Tibial nerve (tissue), 4 donors: ENCODE measurements at regions not wholly inside any gene's neighbourhood (a gene's known extent, or its start where the extent isn't known, plus 50 kb on each side); places are given as distances from the start of the nearest gene placed in this dataset.

Experiments used
- DNase-seq, 2 donors: peaks; one replicate each; pipeline ENCODE4 v3.0.0-alpha.2; 2019; ENCODE audit warnings: low spot score in 2 of 2
- H3K27ac ChIP-seq, 4 donors: fragments of 200-600 bp; sonication (generic) in 3 of 4; one replicate each; pipeline ENCODE4 v1.5.1; 2017 to 2019; ENCODE audit warnings: mild to moderate bottlenecking in 1 of 4
- H3K27me3 ChIP-seq, 2 donors: fragments of 200-600 bp; sonication (generic) in 1 of 2; one replicate each; pipeline versions ENCODE4 v1.5.1 to v1.6.0; 2017 to 2019
- H3K36me3 ChIP-seq, 3 donors: fragments of 200-600 bp; sonication (generic); one replicate each; pipeline ENCODE4 v1.5.1; 2018 to 2019
- H3K4me1 ChIP-seq, 4 donors: fragments of 200-600 bp; sonication (generic) in 3 of 4; one replicate each; pipeline ENCODE4 v1.5.1; 2017 to 2019
- H3K4me3 ChIP-seq, 4 donors: fragments of 200-600 bp; sonication (generic) in 3 of 4; one replicate each; pipeline ENCODE4 v1.5.1; 2017 to 2019; ENCODE audit warnings: mild to moderate bottlenecking in 1 of 4, moderate library complexity in 1 of 4
- H3K9me3 ChIP-seq, 4 donors: fragments of 200-600 bp; sonication (generic) in 3 of 4; one replicate each; pipeline ENCODE4 v1.5.1; 2017 to 2019
- CTCF ChIP-seq, 5 experiments: fragments of 200-600 bp in 3 of 5; fragments of 450-650 bp in 2 of 5; sonication (generic) in 3 of 5; IDR thresholded peaks; one replicate each; pipeline ENCODE4 v1.5.1; 2016 to 2019; ENCODE audit warnings: antibody characterized with exemption in 5 of 5, mild to moderate bottlenecking in 3 of 5, moderate library complexity in 2 of 5
- EP300 ChIP-seq, 2 donors: sonication (generic); formaldehyde crosslinking; IDR thresholded peaks; one replicate each; pipeline ENCODE4 v1.6.1; 2017; ENCODE audit warnings: antibody characterized with exemption in 2 of 2, mild to moderate bottlenecking in 1 of 2
- POLR2A ChIP-seq, 2 donors: fragments of 450-650 bp; IDR thresholded peaks; one replicate each; pipeline ENCODE4 v1.6.1; 2017; ENCODE audit warnings: antibody characterized with exemption in 2 of 2, mild to moderate bottlenecking in 2 of 2, moderate library complexity in 2 of 2
- WGBS, 2 donors: methylation state at CpG; one replicate each; pipeline ENCODE4 v1.1.5; 2018; 5-methylcytosine and 5-hydroxymethylcytosine counted together

DNA sequence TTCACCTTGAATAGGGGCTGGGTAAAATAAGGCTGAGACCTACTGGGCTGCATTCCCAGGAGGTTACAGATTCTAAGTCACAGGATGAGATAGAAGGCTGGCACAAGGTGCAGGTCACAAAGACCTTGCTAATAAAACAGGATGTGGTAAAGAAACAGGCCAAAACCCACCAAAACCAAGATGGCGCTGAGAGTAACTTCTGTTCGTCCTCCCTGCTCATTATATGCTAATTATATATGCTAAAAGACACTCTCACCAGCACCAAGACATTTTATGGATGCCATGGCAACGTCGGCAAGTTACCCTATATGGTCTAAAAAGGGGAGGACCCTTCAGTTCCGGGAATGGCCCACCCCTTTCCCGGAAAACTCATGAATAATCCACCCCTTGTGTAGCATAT, 711.5 kb upstream of the KLHL29 start:
- WGBS, 2 donors = 90 to 93% methylated on average over 6 of the region's 6 CpGs
- Histone ChIP-seq H3K36me3 (no peaks in the 10 kb centered on the region), H3K4me3 (no peak overlapping the region), H3K9me3 (no peaks in the 10 kb centered on the region), H3K27me3 (no peaks in the 10 kb centered on the region), H3K27ac (no peak overlapping the region), H3K4me1 (no peaks in the 10 kb centered on the region)
- no peak for DNase-seq
- TF ChIP-seq POLR2A (IDR thresholded peaks at IDR 0.05) (no peak), CTCF (IDR thresholded peaks at IDR 0.05) (no peak), EP300 (IDR thresholded peaks at IDR 0.05) (no peak)

DNA sequence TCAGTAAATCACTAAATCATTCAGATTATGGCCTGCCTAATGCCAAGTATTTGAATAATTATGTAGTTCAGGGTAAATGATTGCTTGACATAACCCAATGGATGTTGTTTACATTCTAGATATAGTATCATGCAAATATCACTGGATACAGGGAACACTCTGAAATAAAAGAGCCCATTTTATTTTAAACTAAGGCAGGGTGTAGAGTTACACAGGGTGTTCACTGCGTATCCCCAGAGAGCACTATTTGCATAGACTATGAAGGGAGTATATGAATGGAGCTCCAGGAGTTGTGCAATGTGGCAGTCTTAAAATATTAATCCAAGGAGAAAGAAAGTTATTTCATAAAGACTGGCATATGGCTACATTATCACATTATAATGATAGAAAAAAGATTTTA, 701.1 kb upstream of the KLHL29 start:
- no peaks in the 10 kb centered on the region for H3K4me1 ChIP-seq
- no peak overlapping the region for H3K27ac ChIP-seq
- no peak overlapping the region for H3K4me3 ChIP-seq
- peaks cover 0 to 4% (median 0%) of the 10 kb centered on the region in 4 donors for H3K9me3 ChIP-seq
- H3K27me3 ChIP-seq = no peaks in the 10 kb centered on the region
- WGBS, 2 donors = 61 to 71% methylated on average over 1 of the region's 1 CpG
- no peak for TF ChIP-seq POLR2A (IDR thresholded peaks at IDR 0.05)
- no peak for TF ChIP-seq CTCF (IDR thresholded peaks at IDR 0.05)
- TF ChIP-seq EP300 (IDR thresholded peaks at IDR 0.05) = no peak
- no peak for DNase-seq
- H3K36me3 ChIP-seq = no peaks in the 10 kb centered on the region

DNA sequence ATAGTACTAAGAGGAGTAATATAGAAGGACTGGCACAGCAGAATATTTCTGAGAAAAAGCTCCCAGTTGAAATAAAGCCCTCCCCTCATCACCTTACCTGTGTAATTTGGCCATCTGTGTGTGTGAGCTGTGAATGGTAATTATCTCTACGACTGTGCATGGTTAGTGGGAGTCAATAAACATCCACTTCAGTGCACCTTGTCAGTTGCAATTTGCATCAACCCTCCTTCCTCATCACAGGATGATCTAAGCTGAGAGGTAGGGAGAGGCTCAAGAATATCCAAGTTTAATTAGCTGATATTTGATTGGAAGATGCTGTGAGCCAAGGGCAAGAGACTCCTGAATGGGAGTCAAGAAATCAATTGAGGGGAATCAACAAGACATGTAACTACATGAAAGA, 694.9 kb upstream of the KLHL29 start:
- WGBS, 2 donors = 92 to 94% methylated on average over 1 of the region's 1 CpG

GRCh38 chr2:22691666-22692065, 693.3 kb upstream of the KLHL29 start:
- H3K27me3 ChIP-seq = no peaks in the 10 kb centered on the region
- no peak for DNase-seq
- no peak for TF ChIP-seq EP300 (IDR thresholded peaks at IDR 0.05)
- TF ChIP-seq CTCF (IDR thresholded peaks at IDR 0.05) = no peak
- TF ChIP-seq POLR2A (IDR thresholded peaks at IDR 0.05) = no peak
- no peaks in the 10 kb centered on the region for H3K36me3 ChIP-seq
- peaks cover 0 to 5% (median 2%) of the 10 kb centered on the region in 4 donors for H3K4me1 ChIP-seq
- H3K9me3 ChIP-seq = no peaks in the 10 kb centered on the region
- no peak overlapping the region for H3K4me3 ChIP-seq
- 41 to 46% methylated on average over 5 of the region's 5 CpGs for WGBS, 2 donors
- no peak overlapping the region for H3K27ac ChIP-seq

More for the DNA sequence above, 694.9 kb upstream of the KLHL29 start:
- Histone ChIP-seq H3K27ac (no peak overlapping the region), H3K9me3 (no peaks in the 10 kb centered on the region), H3K4me3 (no peak overlapping the region), H3K4me1 (peaks cover 0 to 5% (median 2%) of the 10 kb centered on the region in 4 donors), H3K36me3 (no peaks in the 10 kb centered on the region), H3K27me3 (no peaks in the 10 kb centered on the region)
- TF ChIP-seq EP300 (IDR thresholded peaks at IDR 0.05) (no peak), CTCF (IDR thresholded peaks at IDR 0.05) (no peak), POLR2A (IDR thresholded peaks at IDR 0.05) (no peak)
- no peak for DNase-seq

- H3K9me3 ChIP-seq = no peaks in the 10 kb centered on the region
- H3K27ac ChIP-seq = no peak overlapping the region
- no peak for DNase-seq
- WGBS, 2 donors = 88 to 91% methylated on average over 2 of the region's 2 CpGs
- no peak for TF ChIP-seq POLR2A (IDR thresholded peaks at IDR 0.05)
- no peaks in the 10 kb centered on the region for H3K27me3 ChIP-seq
- H3K4me1 ChIP-seq = peaks cover 0 to 5% (median 2%) of the 10 kb centered on the region in 4 donors
- no peak overlapping the region for H3K4me3 ChIP-seq
- H3K36me3 ChIP-seq = no peaks in the 10 kb centered on the region
Measured at GRCh38 chr2:22692746-22693145, 692.2 kb upstream of the KLHL29 start.

GRCh38 chr2:22694300-22694699, 690.7 kb upstream of the KLHL29 start:
- Histone ChIP-seq H3K4me3 (no peak overlapping the region), H3K4me1 (peaks cover 0 to 5% (median 2%) of the 10 kb centered on the region in 4 donors), H3K9me3 (no peaks in the 10 kb centered on the region), H3K27me3 (no peaks in the 10 kb centered on the region), H3K27ac (no peak overlapping the region), H3K36me3 (no peaks in the 10 kb centered on the region)
- TF ChIP-seq EP300 (IDR thresholded peaks at IDR 0.05) (no peak), POLR2A (IDR thresholded peaks at IDR 0.05) (no peak), CTCF (IDR thresholded peaks at IDR 0.05) (no peak)
- WGBS, 2 donors = 91 to 97% methylated on average over 2 of the region's 2 CpGs
- no peak for DNase-seq
